SK-N-SH (cell line): ENCODE measurements at regions not wholly inside any gene's neighbourhood (a gene's known extent, or its start where the extent isn't known, plus 50 kb on each side); places are given as distances from the start of the nearest gene placed in this dataset.

Experiments used
- CTCF ChIA-PET: fragments of 300-600, 350-600 bp; formaldehyde crosslinking; extraction: SDS; loops from one replicate; lab custom pipeline; 2021; lab: Yijun Ruan, JAX
- POLR2A ChIA-PET: fragments of 350-600 bp; sonication (Branson Sonifier 250); formaldehyde crosslinking; extraction: SDS; loops from one replicate; lab custom pipeline; 2020; ENCODE audit warnings: antibody characterized with exemption, inconsistent platforms; lab: Yijun Ruan, JAX
- DNase-seq: peaks from one replicate; pipeline ENCODE4 v3.0.0; 2012
- H2AFZ ChIP-seq: fragments of 200-600 bp; sonication (generic); 2 replicates; pipeline ENCODE4 v1.8.1; 2016; ENCODE audit warnings: antibody characterized with exemption, mild to moderate bottlenecking, low read depth
- H3F3A ChIP-seq: fragments of 200-600 bp; sonication (generic); replicated peaks from 2 replicates; pipeline ENCODE3; 2016; ENCODE audit warnings: antibody characterized with exemption, mild to moderate bottlenecking; ENCODE audit not compliant: insufficient read depth
- H3K27ac ChIP-seq, 2 experiments: fragments of 200-500 bp in 1 of 2; fragments of 200-600 bp in 1 of 2; sonication (Bioruptor generic) in 1 of 2; sonication (generic), shearing (Covaris generic) in 1 of 2; 2 replicates each; pipeline versions ENCODE4 v1.5.1 to v1.6.1; 2014 to 2016; ENCODE audit warnings: low read depth in 2 of 2, inconsistent platforms in 1 of 2, low read length in 1 of 2, mild to moderate bottlenecking in 1 of 2, mixed read lengths in 1 of 2
- H3K27me3 ChIP-seq: fragments of 200-600 bp; sonication (generic), shearing (Covaris generic); 2 replicates; pipeline ENCODE4 v1.6.1; 2016; ENCODE audit warnings: mixed run types; ENCODE audit not compliant: insufficient read depth
- H3K36me3 ChIP-seq, 2 experiments: fragments of 200-500 bp in 1 of 2; fragments of 200-600 bp in 1 of 2; sonication (Bioruptor generic) in 1 of 2; sonication (generic) in 1 of 2; replicated peaks in 1 of 2; 2 replicates each; pipeline versions ENCODE3 to v1.5.1; 2014 to 2016; ENCODE audit warnings: low read length in 1 of 2, mild to moderate bottlenecking in 1 of 2; ENCODE audit not compliant: insufficient read depth in 2 of 2, control insufficient read depth in 1 of 2
- H3K4me1 ChIP-seq, 2 experiments: fragments of 200-500 bp in 1 of 2; fragments of 200-600 bp in 1 of 2; sonication (Bioruptor generic) in 1 of 2; sonication (generic), shearing (Covaris generic) in 1 of 2; 2 replicates each; pipeline versions ENCODE4 v1.5.1 to v1.6.1; 2014 to 2016; ENCODE audit warnings: low read depth in 1 of 2, low read length in 1 of 2, mixed run types in 1 of 2; ENCODE audit not compliant: insufficient read depth in 2 of 2, control insufficient read depth in 1 of 2
- H3K4me2 ChIP-seq: fragments of 200-600 bp; sonication (generic), shearing (Covaris generic); 2 replicates; pipeline ENCODE4 v1.6.1; 2017; ENCODE audit warnings: mixed run types
- H3K4me3 ChIP-seq, 2 experiments: fragments of 200-500 bp in 1 of 2; fragments of 200-600 bp in 1 of 2; sonication (Bioruptor generic) in 1 of 2; sonication (generic), shearing (Covaris generic) in 1 of 2; 2 replicates each; pipeline versions ENCODE4 v1.5.1 to v1.8.1; 2014 to 2016; ENCODE audit warnings: low read depth in 2 of 2, inconsistent platforms in 1 of 2, low read length in 1 of 2, mild to moderate bottlenecking in 1 of 2, mixed read lengths in 1 of 2, moderate library complexity in 1 of 2
- H3K79me2 ChIP-seq: fragments of 200-600 bp; sonication (generic); 2 replicates; pipeline ENCODE4 v1.8.1; 2017; ENCODE audit warnings: mild to moderate bottlenecking; ENCODE audit not compliant: insufficient read depth
- H3K9ac ChIP-seq: fragments of 200-600 bp; sonication (generic); 2 replicates; pipeline ENCODE4 v1.6.1; 2017; ENCODE audit warnings: mixed run types
- H3K9me2 ChIP-seq: fragments of 200-600 bp; sonication (generic); 2 replicates; pipeline ENCODE4 v1.6.1; 2017; ENCODE audit warnings: mixed run types
- H3K9me3 ChIP-seq: fragments of 200-600 bp; sonication (generic); 2 replicates; pipeline ENCODE4 v1.6.1; 2017; ENCODE audit warnings: mixed run types, mild to moderate bottlenecking, moderate library complexity
- H4K20me1 ChIP-seq: fragments of 200-600 bp; sonication (generic); 2 replicates; pipeline ENCODE4 v1.6.1; 2017; ENCODE audit warnings: mild to moderate bottlenecking, mixed run types; ENCODE audit not compliant: insufficient read depth
- CHD2 ChIP-seq: fragments of 150-350 bp; IDR thresholded peaks from 2 replicates; pipeline ENCODE4 v1.6.1; 2018; ENCODE audit warnings: low read length; ENCODE audit not compliant: partially characterized antibody
- CTCF ChIP-seq: fragments of 200-600 bp; sonication (generic); IDR thresholded peaks from 2 replicates; pipeline ENCODE4 v1.6.1; 2017; ENCODE audit warnings: antibody characterized with exemption, mild to moderate bottlenecking, moderate library complexity
- ELF1 ChIP-seq: IDR thresholded peaks from 2 replicates; pipeline ENCODE4 v1.4.0; 2012
- EP300 ChIP-seq, 2 experiments: IDR thresholded peaks; 2 replicates each; pipeline versions ENCODE4 v1.4.0 to v1.6.1; 2012; ENCODE audit warnings: borderline replicate concordance in 1 of 2, low read depth in 1 of 2, low read length in 1 of 2
- EZH2phosphoT487 ChIP-seq: fragments of 200-600 bp; sonication (generic); IDR thresholded peaks from 2 replicates; pipeline ENCODE4 v1.6.1; 2017; ENCODE audit warnings: low read depth, mixed run types, mild to moderate bottlenecking, antibody characterized with exemption, moderate library complexity, borderline replicate concordance
- IRF3 ChIP-seq: fragments of 150-350 bp; IDR thresholded peaks from 2 replicates; pipeline ENCODE4 v1.6.1; 2016; ENCODE audit warnings: mild to moderate bottlenecking, low read depth, low read length
- MAX ChIP-seq: IDR thresholded peaks from 2 replicates; pipeline ENCODE4 v1.4.0; 2012; ENCODE audit warnings: low read depth
- MEF2A ChIP-seq: IDR thresholded peaks from 2 replicates; pipeline ENCODE4 v1.4.0; 2012; ENCODE audit warnings: low read depth, borderline replicate concordance
- POLR2AphosphoS5 ChIP-seq: IDR thresholded peaks from 2 replicates; pipeline ENCODE4 v1.6.1; 2012; ENCODE audit warnings: low read depth, low read length
- RAD21 ChIP-seq: IDR thresholded peaks from 2 replicates; pipeline ENCODE4 v1.6.1; 2012; ENCODE audit warnings: mild to moderate bottlenecking, low read length
- RCOR1 ChIP-seq: fragments of 150-350 bp; IDR thresholded peaks from 2 replicates; pipeline ENCODE4 v1.6.1; 2017; ENCODE audit warnings: antibody characterized with exemption, low read length
- SIN3A ChIP-seq: IDR thresholded peaks from 2 replicates; pipeline ENCODE4 v1.6.1; 2012; ENCODE audit warnings: low read depth, mild to moderate bottlenecking, low read length, moderate library complexity, borderline replicate concordance
- TAF1 ChIP-seq: IDR thresholded peaks from 2 replicates; pipeline ENCODE4 v1.6.1; 2012; ENCODE audit warnings: low read depth, mild to moderate bottlenecking, low read length, moderate library complexity, borderline replicate concordance
- TCF12 ChIP-seq: IDR thresholded peaks from 2 replicates; pipeline ENCODE4 v1.4.0; 2012
- TEAD4 ChIP-seq: IDR thresholded peaks from 2 replicates; pipeline ENCODE4 v1.4.0; 2012; ENCODE audit warnings: mild to moderate bottlenecking, borderline replicate concordance; ENCODE audit not compliant: insufficient read depth
- USF1 ChIP-seq: IDR thresholded peaks from 2 replicates; pipeline ENCODE4 v1.4.0; 2012; ENCODE audit warnings: low read depth, borderline replicate concordance
- USF2 ChIP-seq: fragments of 150-350 bp; IDR thresholded peaks from 2 replicates; pipeline ENCODE4 v1.6.1; 2017; ENCODE audit warnings: antibody characterized with exemption, low read length, low read depth, borderline replicate concordance
- ZBTB33 ChIP-seq: IDR thresholded peaks from 2 replicates; pipeline ENCODE4 v1.4.0; 2012; ENCODE audit warnings: low read depth, borderline replicate concordance
- WGBS: methylation state at CpG from one replicate; pipeline ENCODE4 v1.1.6; 2017; ENCODE audit warnings: low lambda C conversion rate; 5-methylcytosine and 5-hydroxymethylcytosine counted together

- Histone ChIP-seq H3K27me3 (no peaks in the 10 kb centered on the region), H3K9me2 (no peaks in the 10 kb centered on the region), H3F3A (no peaks in the 10 kb centered on the region), H2AFZ (no peak overlapping the region), H3K27ac (no peak overlapping the region), H3K4me3 (no peak overlapping the region), H3K4me1 (no peaks in the 10 kb centered on the region), H4K20me1 (no peaks in the 10 kb centered on the region), H3K79me2 (no peaks in the 10 kb centered on the region; the same call in 1 of the 2 replicates), H3K4me2 (no peak overlapping the region), H3K9me3 (no peaks in the 10 kb centered on the region)
- POLR2A ChIA-PET: interaction anchor here (0.6 kb wide), 1 partner anchor 743 kb away, joined by 3 read pairs; no protein-coding TSS in a partner anchor
- no peak for DNase-seq
- TF ChIP-seq TCF12: no peak
- no peak for TF ChIP-seq RAD21
- TF ChIP-seq EP300 (IDR thresholded peaks at IDR 0.05; ENCODE audit: borderline replicate concordance in 1 of 2, low read depth in 1 of 2, low read length in 1 of 2): no peak
- TF ChIP-seq TAF1: no peak
- no peak for TF ChIP-seq SIN3A
- TF ChIP-seq POLR2AphosphoS5: no peak
- no peak for TF ChIP-seq ELF1
- no peak for TF ChIP-seq IRF3
- no peak for TF ChIP-seq CHD2
- no peak for TF ChIP-seq USF2
- TF ChIP-seq MEF2A: no peak
- TF ChIP-seq ZBTB33: no peak
- no peak for TF ChIP-seq USF1
- TF ChIP-seq, all 33 proteins: peak for 0
- CTCF ChIA-PET: interaction anchor here (0.7 to 1.4 kb wide), 2 partner anchors 10 to 30 kb away, joined by 3 to 5 read pairs; no protein-coding TSS in a partner anchor
- WGBS: 33% methylated on average over 2 of the region's 2 CpGs
- Histone ChIP-seq H3K9ac (no peak overlapping the region), H3K36me3 (no peaks in the 10 kb centered on the region)
Observed at GRCh38 chr5:89570557-89570956, 687.6 kb upstream of the MEF2C start.

GRCh38 chr5:89566340-89566739, 683.4 kb upstream of the MEF2C start:
- Histone ChIP-seq H3K4me1 (no peaks in the 10 kb centered on the region), H3K36me3 (no peaks in the 10 kb centered on the region), H3K9ac (no peak overlapping the region), H2AFZ (no peak overlapping the region), H3K9me2 (no peaks in the 10 kb centered on the region), H3K4me2 (no peak overlapping the region), H3K9me3 (no peaks in the 10 kb centered on the region), H3K79me2 (no peaks in the 10 kb centered on the region), H3K4me3 (no peak overlapping the region), H3F3A (no peaks in the 10 kb centered on the region), H4K20me1 (no peaks in the 10 kb centered on the region), H3K27me3 (no peaks in the 10 kb centered on the region), H3K27ac (no peak overlapping the region)
- no peak for DNase-seq
- ChIA-PET CTCF (no interaction called here), POLR2A (no interaction called here)
- WGBS: 89% methylated on average over 1 of the region's 1 CpG
- TF ChIP-seq RCOR1 (no peak), TEAD4 (no peak), SIN3A (no peak), CHD2 (no peak), CTCF (no peak), EZH2phosphoT487 (no peak), MAX (no peak)
